Mesenchymal stem cell (in vitro differentiated cells and primary cell): ENCODE measurements at regions not wholly inside any gene's neighbourhood (a gene's known extent, or its start where the extent isn't known, plus 50 kb on each side); places are given as distances from the start of the nearest gene placed in this dataset.

Experiments used
- DNase-seq: peaks from one replicate; pipeline ENCODE4 v3.0.0-alpha.2; 2013
- H2AFZ ChIP-seq: one replicate; pipeline ENCODE4 v1.6.1; 2013; ENCODE audit warnings: low read depth, mild to moderate bottlenecking, control low read depth, inconsistent platforms, low read length, moderate library complexity
- H2AK5ac ChIP-seq: 2 replicates; pipeline ENCODE4 v1.6.1; 2013; ENCODE audit warnings: low read length, moderate library complexity, mild to moderate bottlenecking, inconsistent platforms; ENCODE audit not compliant: severe bottlenecking
- H2BK120ac ChIP-seq: one replicate; pipeline ENCODE4 v1.6.1; 2013; ENCODE audit warnings: low read depth, mild to moderate bottlenecking, inconsistent platforms, low read length, moderate library complexity
- H2BK12ac ChIP-seq, 2 experiments: one replicate each; pipeline ENCODE4 v1.6.1; 2013; ENCODE audit warnings: inconsistent platforms in 2 of 2, low read length in 2 of 2, mild to moderate bottlenecking in 2 of 2, moderate library complexity in 2 of 2, control low read depth in 1 of 2
- H2BK15ac ChIP-seq: one replicate; pipeline ENCODE4 v1.6.1; 2013; ENCODE audit warnings: mild to moderate bottlenecking, low read depth, inconsistent platforms; ENCODE audit not compliant: poor library complexity, severe bottlenecking
- H2BK5ac ChIP-seq: 2 replicates; pipeline ENCODE4 v1.6.1; 2013; ENCODE audit warnings: low read depth, mild to moderate bottlenecking, low read length, control low read depth, inconsistent platforms; ENCODE audit not compliant: poor library complexity, severe bottlenecking
- H3K14ac ChIP-seq, 2 experiments: one replicate each; pipeline ENCODE4 v1.6.1; 2013; ENCODE audit warnings: inconsistent platforms in 2 of 2, low read length in 2 of 2, control low read depth in 1 of 2, mild to moderate bottlenecking in 1 of 2, moderate library complexity in 1 of 2
- H3K18ac ChIP-seq, 2 experiments: one replicate each; pipeline ENCODE4 v1.6.1; 2013; ENCODE audit warnings: inconsistent platforms in 2 of 2, low read length in 2 of 2, control low read depth in 1 of 2, low read depth in 1 of 2, mild to moderate bottlenecking in 1 of 2
- H3K23ac ChIP-seq, 2 experiments: one replicate each; pipeline ENCODE4 v1.6.1; 2013; ENCODE audit warnings: inconsistent platforms in 2 of 2, low read length in 2 of 2, mild to moderate bottlenecking in 2 of 2, moderate library complexity in 2 of 2, control low read depth in 1 of 2
- H3K27ac ChIP-seq: 2 replicates; pipeline ENCODE4 v1.5.1; 2013; ENCODE audit warnings: mild to moderate bottlenecking, moderate library complexity, low read length, control low read depth, inconsistent platforms; ENCODE audit not compliant: poor library complexity, severe bottlenecking
- H3K27me3 ChIP-seq, 2 experiments: 2 replicates each; pipeline versions ENCODE4 v1.6.1 to v1.7.0; 2013; ENCODE audit warnings: low read length in 2 of 2, mild to moderate bottlenecking in 2 of 2, moderate library complexity in 2 of 2, control low read depth in 1 of 2, inconsistent platforms in 1 of 2; ENCODE audit not compliant: control insufficient read depth in 1 of 2, insufficient read depth in 1 of 2
- H3K36me3 ChIP-seq, 2 experiments: 2 replicates each; pipeline versions ENCODE4 v1.6.1 to v1.7.0; 2013; ENCODE audit warnings: low read length in 2 of 2, control low read depth in 1 of 2, inconsistent platforms in 1 of 2, low read depth in 1 of 2, mild to moderate bottlenecking in 1 of 2; ENCODE audit not compliant: insufficient read depth in 2 of 2, control insufficient read depth in 1 of 2
- H3K4ac ChIP-seq, 2 experiments: one replicate each; pipeline ENCODE4 v1.6.1; 2013; ENCODE audit warnings: inconsistent platforms in 2 of 2, low read length in 2 of 2, mild to moderate bottlenecking in 2 of 2, moderate library complexity in 2 of 2, control low read depth in 1 of 2, low read depth in 1 of 2
- H3K4me1 ChIP-seq: 2 replicates; pipeline ENCODE4 v1.6.1; 2013; ENCODE audit warnings: low read depth, low read length, control low read depth; ENCODE audit not compliant: control insufficient read depth, insufficient read depth
- H3K4me2 ChIP-seq: 2 replicates; pipeline ENCODE4 v1.6.1; 2013; ENCODE audit warnings: low read length, mild to moderate bottlenecking, inconsistent platforms; ENCODE audit not compliant: poor library complexity, severe bottlenecking
- H3K4me3 ChIP-seq, 2 experiments: 2 replicates each; pipeline versions ENCODE4 v1.5.1 to v1.7.0; 2013; ENCODE audit warnings: low read length in 2 of 2, mild to moderate bottlenecking in 2 of 2, control low read depth in 1 of 2, low read depth in 1 of 2; ENCODE audit not compliant: insufficient read depth in 1 of 2
- H3K79me1 ChIP-seq: replicated peaks from 2 replicates; pipeline ENCODE4 v1.6.1; 2013; ENCODE audit warnings: mild to moderate bottlenecking, control low read depth, low read length, inconsistent platforms; ENCODE audit not compliant: poor library complexity, severe bottlenecking
- H3K9ac ChIP-seq: 2 replicates; pipeline ENCODE4 v1.7.0; 2013; ENCODE audit warnings: mild to moderate bottlenecking, low read length, moderate library complexity
- H3K9me3 ChIP-seq: 2 replicates; pipeline ENCODE4 v1.7.0; 2013; ENCODE audit warnings: mild to moderate bottlenecking, low read length; ENCODE audit not compliant: control insufficient read depth
- H4K8ac ChIP-seq: one replicate; pipeline ENCODE4 v1.6.1; 2013; ENCODE audit warnings: inconsistent platforms, mild to moderate bottlenecking, low read length, moderate library complexity
- H4K91ac ChIP-seq: one replicate; pipeline ENCODE4 v1.6.1; 2013; ENCODE audit warnings: mild to moderate bottlenecking, low read length, inconsistent platforms
- WGBS: methylation state at CpG from one replicate; pipeline ENCODE4 v1.1.7; 2013; ENCODE audit warnings: mixed read lengths; 5-methylcytosine and 5-hydroxymethylcytosine counted together

GRCh38 chr1:239732770-239733169 is 346.4 kb downstream of the CHRM3 start:
- no peak overlapping the region for H3K23ac ChIP-seq
- H3K9ac ChIP-seq = no peak overlapping the region
- no peak overlapping the region for H2BK12ac ChIP-seq
- H2BK120ac ChIP-seq = no peak overlapping the region
- H2AFZ ChIP-seq = no peak overlapping the region
- no peak overlapping the region for H3K4me2 ChIP-seq
- no peaks in the 10 kb centered on the region for H3K9me3 ChIP-seq
- H3K4me1 ChIP-seq = no peaks in the 10 kb centered on the region
- no peak overlapping the region for H3K4me3 ChIP-seq
- H4K8ac ChIP-seq = no peak overlapping the region
- WGBS = 94% methylated on average over 2 of the region's 2 CpGs
- H2BK5ac ChIP-seq = no peak overlapping the region
- H3K36me3 ChIP-seq = no peaks in the 10 kb centered on the region
- H2AK5ac ChIP-seq = no peak overlapping the region
- H3K14ac ChIP-seq = no peak overlapping the region
- H3K79me1 ChIP-seq = no peaks in the 10 kb centered on the region
- H4K91ac ChIP-seq = no peak overlapping the region
- H3K18ac ChIP-seq = no peak overlapping the region
- no peak overlapping the region for H3K27ac ChIP-seq
- DNase-seq = no peak
- H2BK15ac ChIP-seq = no peak overlapping the region
- no peak overlapping the region for H3K4ac ChIP-seq
- no peaks in the 10 kb centered on the region for H3K27me3 ChIP-seq

GRCh38 chr1:239733995-239734394 is 347.6 kb downstream of the CHRM3 start:
- Histone ChIP-seq H2BK5ac (no peak overlapping the region), H3K23ac (no peak overlapping the region), H3K27ac (no peak overlapping the region), H3K18ac (no peak overlapping the region), H3K79me1 (no peaks in the 10 kb centered on the region), H2BK12ac (no peak overlapping the region), H2AK5ac (no peak overlapping the region), H3K9me3 (no peaks in the 10 kb centered on the region), H3K27me3 (peaks cover 0 to 7% of the 10 kb centered on the region in 2 experiments), H4K8ac (no peak overlapping the region), H2BK15ac (no peak overlapping the region), H3K9ac (no peak overlapping the region), H3K4ac (no peak overlapping the region), H2BK120ac (no peak overlapping the region), H2AFZ (no peak overlapping the region), H4K91ac (no peak overlapping the region), H3K14ac (no peak overlapping the region), H3K36me3 (no peaks in the 10 kb centered on the region), H3K4me2 (no peak overlapping the region), H3K4me1 (no peaks in the 10 kb centered on the region), H3K4me3 (no peak overlapping the region)
- WGBS = 93% methylated on average over 1 of the region's 3 CpGs
- DNase-seq = peak; percentile 8

GRCh38 chr1:239735111-239735510 is 348.7 kb downstream of the CHRM3 start:
- Histone ChIP-seq H2BK120ac (no peak overlapping the region), H3K9ac (no peak overlapping the region), H2BK5ac (no peak overlapping the region), H3K9me3 (no peaks in the 10 kb centered on the region), H3K14ac (no peak overlapping the region), H2BK15ac (no peak overlapping the region), H3K27ac (no peak overlapping the region), H3K18ac (no peak overlapping the region), H4K8ac (no peak overlapping the region), H3K36me3 (no peaks in the 10 kb centered on the region), H3K27me3 (peaks cover 0 to 7% of the 10 kb centered on the region in 2 experiments), H2BK12ac (no peak overlapping the region), H4K91ac (no peak overlapping the region), H3K4ac (no peak overlapping the region), H3K23ac (no peak overlapping the region), H3K4me1 (no peaks in the 10 kb centered on the region), H2AFZ (no peak overlapping the region), H3K4me2 (no peak overlapping the region), H3K4me3 (no peak overlapping the region), H2AK5ac (no peak overlapping the region), H3K79me1 (no peaks in the 10 kb centered on the region)
- 25% methylated on average over 1 of the region's 2 CpGs for WGBS
- DNase-seq = no peak

- Histone ChIP-seq H4K91ac (no peak overlapping the region), H3K9me3 (no peaks in the 10 kb centered on the region), H2BK12ac (no peak overlapping the region), H3K27ac (no peak overlapping the region), H3K4ac (no peak overlapping the region), H2BK5ac (no peak overlapping the region), H3K79me1 (no peaks in the 10 kb centered on the region), H3K36me3 (no peaks in the 10 kb centered on the region), H2BK120ac (no peak overlapping the region), H4K8ac (no peak overlapping the region), H3K4me2 (no peak overlapping the region), H3K27me3 (peaks cover 0 to 7% of the 10 kb centered on the region in 2 experiments), H2BK15ac (no peak overlapping the region), H3K23ac (no peak overlapping the region), H3K9ac (no peak overlapping the region), H3K4me1 (no peaks in the 10 kb centered on the region), H3K14ac (no peak overlapping the region), H2AFZ (no peak overlapping the region), H2AK5ac (no peak overlapping the region), H3K4me3 (no peak overlapping the region), H3K18ac (no peak overlapping the region)
- 88% methylated on average over 2 of the region's 2 CpGs for WGBS
- DNase-seq = no peak
Observed at GRCh38 chr1:239736479-239736878, 350.1 kb downstream of the CHRM3 start.
